IMR-90 (cell line): ENCODE measurements at regions not wholly inside any gene's neighbourhood (a gene's known extent, or its start where the extent isn't known, plus 50 kb on each side); places are given as distances from the start of the nearest gene placed in this dataset.

Experiments
- ATAC-seq: fragments of 200-7000 bp; cut with Tn5 transposase; 2 replicates; pipeline ENCODE4 v1.9.1; 2020; ENCODE audit warnings: low read depth, mild to moderate bottlenecking, moderate library complexity
- BruUV-seq: library from RNA; stranded (reverse); fragments of 400-500 nt; replicated peaks from 2 replicates; lab custom pipeline; 2021; lab: Mats Ljungman, UMichigan
- CTCF ChIA-PET: fragments of 300-600 bp; formaldehyde crosslinking; extraction: SDS; loops from one replicate; lab custom pipeline; 2021; ENCODE audit warnings: antibody characterized with exemption; lab: Yijun Ruan, JAX
- POLR2A ChIA-PET: fragments of 300-600 bp; sonication (Branson Sonifier 250); formaldehyde crosslinking; loops from one replicate; lab custom pipeline; 2022; ENCODE audit warnings: antibody characterized with exemption; ENCODE audit not compliant: unreplicated experiment; lab: Charles Lee
- DNase-seq: peaks from one replicate; pipeline ENCODE4 v3.0.0; 2013
- H2AFZ ChIP-seq: replicated peaks from 2 replicates; pipeline ENCODE3; 2013; ENCODE audit warnings: low read length, mild to moderate bottlenecking; ENCODE audit not compliant: poor library complexity
- H2AK5ac ChIP-seq: 2 replicates; pipeline ENCODE4 v1.6.1; 2013; ENCODE audit warnings: low read depth, low read length, inconsistent platforms
- H2AK9ac ChIP-seq: replicated peaks from 2 replicates; pipeline ENCODE3; 2013; ENCODE audit warnings: mild to moderate bottlenecking, low read depth, low read length, moderate library complexity; ENCODE audit not compliant: poor library complexity
- H2BK120ac ChIP-seq: 2 replicates; pipeline ENCODE4 v1.6.1; 2013; ENCODE audit warnings: low read depth, low read length, inconsistent platforms
- H2BK15ac ChIP-seq: 3 replicates; pipeline ENCODE4 v1.6.1; 2013; ENCODE audit warnings: low read depth, low read length, inconsistent platforms
- H2BK20ac ChIP-seq: 2 replicates; pipeline ENCODE4 v1.6.1; 2013; ENCODE audit warnings: low read depth, mild to moderate bottlenecking, inconsistent platforms, low read length, moderate library complexity
- H2BK5ac ChIP-seq: 2 replicates; pipeline ENCODE4 v1.6.1; 2013; ENCODE audit warnings: mild to moderate bottlenecking, low read depth, low read length, inconsistent platforms; ENCODE audit not compliant: poor library complexity, severe bottlenecking
- H3K14ac ChIP-seq: replicated peaks from 2 replicates; pipeline ENCODE4 v1.6.1; 2013; ENCODE audit warnings: low read depth, low read length, inconsistent platforms
- H3K18ac ChIP-seq: 2 replicates; pipeline ENCODE4 v1.6.1; 2013; ENCODE audit warnings: low read depth, low read length, control low read depth
- H3K23ac ChIP-seq: 2 replicates; pipeline ENCODE4 v1.6.1; 2013; ENCODE audit warnings: low read depth, low read length, inconsistent platforms
- H3K27ac ChIP-seq: 2 replicates; pipeline ENCODE4 v1.5.1; 2013; ENCODE audit warnings: mild to moderate bottlenecking, control low read depth, low read length; ENCODE audit not compliant: insufficient read depth
- H3K27me3 ChIP-seq: 2 replicates; pipeline ENCODE4 v1.6.1; 2013; ENCODE audit warnings: low read length; ENCODE audit not compliant: control insufficient read depth, insufficient read depth
- H3K36me3 ChIP-seq: 2 replicates; pipeline ENCODE4 v1.6.1; 2013; ENCODE audit warnings: low read length, mixed read lengths; ENCODE audit not compliant: control insufficient read depth, insufficient read depth
- H3K4ac ChIP-seq: 2 replicates; pipeline ENCODE4 v1.6.1; 2013; ENCODE audit warnings: low read depth, low read length, inconsistent platforms
- H3K4me1 ChIP-seq: 2 replicates; pipeline ENCODE4 v1.6.1; 2013; ENCODE audit warnings: low read length, mixed read lengths; ENCODE audit not compliant: control insufficient read depth, insufficient read depth
- H3K4me2 ChIP-seq: 2 replicates; pipeline ENCODE4 v1.6.1; 2013; ENCODE audit warnings: low read depth, mild to moderate bottlenecking, control low read depth, low read length, moderate library complexity
- H3K4me3 ChIP-seq: 2 replicates; pipeline ENCODE4 v1.5.1; 2013; ENCODE audit warnings: low read depth, mild to moderate bottlenecking, control low read depth, low read length, moderate library complexity; ENCODE audit not compliant: insufficient read depth
- H3K56ac ChIP-seq: 2 replicates; pipeline ENCODE4 v1.6.1; 2013; ENCODE audit warnings: low read length, inconsistent platforms; ENCODE audit not compliant: insufficient read depth; ENCODE audit errors: extremely low read depth
- H3K79me1 ChIP-seq, 2 experiments: 2 replicates each; pipeline ENCODE4 v1.6.1; 2013; ENCODE audit warnings: low read length in 2 of 2, inconsistent platforms in 1 of 2, low read depth in 1 of 2
- H3K9ac ChIP-seq: 2 replicates; pipeline ENCODE4 v1.6.1; 2013; ENCODE audit warnings: low read depth, low read length, control low read depth
- H3K9me1 ChIP-seq: 2 replicates; pipeline ENCODE4 v1.6.1; 2013; ENCODE audit warnings: low read length, inconsistent platforms; ENCODE audit not compliant: insufficient read depth
- H3K9me3 ChIP-seq: 2 replicates; pipeline ENCODE4 v1.6.1; 2013; ENCODE audit warnings: low read length; ENCODE audit not compliant: control insufficient read depth, insufficient read depth
- H4K20me1 ChIP-seq: 2 replicates; pipeline ENCODE4 v1.6.1; 2013; ENCODE audit warnings: low read length, inconsistent platforms; ENCODE audit not compliant: insufficient read depth
- H4K5ac ChIP-seq: 2 replicates; pipeline ENCODE4 v1.6.1; 2013; ENCODE audit warnings: mild to moderate bottlenecking, low read depth, low read length, control low read depth
- H4K8ac ChIP-seq, 2 experiments: 2 replicates each; pipeline ENCODE4 v1.6.1; 2013; ENCODE audit warnings: low read depth in 2 of 2, low read length in 2 of 2, control low read depth in 1 of 2, inconsistent platforms in 1 of 2
- H4K91ac ChIP-seq: 2 replicates; pipeline ENCODE4 v1.6.1; 2013; ENCODE audit warnings: low read depth, low read length, inconsistent platforms; ENCODE audit not compliant: insufficient read depth
- BHLHE40 ChIP-seq: fragments of 150-350 bp; IDR thresholded peaks from 2 replicates; pipeline ENCODE4 v1.6.1; 2016; ENCODE audit warnings: mild to moderate bottlenecking, low read depth, low read length
- CEBPB ChIP-seq: IDR thresholded peaks from 2 replicates; pipeline ENCODE4 v1.6.1; 2012; ENCODE audit warnings: low read depth, low read length, improper control_type of control experiment
- CHD1 ChIP-seq: IDR thresholded peaks from 2 replicates; pipeline ENCODE4 v1.6.1; 2012; ENCODE audit warnings: low read depth, low read length, improper control_type of control experiment
- CTCF ChIP-seq: conservative IDR thresholded peaks from 2 replicates; pipeline ENCODE4 v1.5.1; 2012; ENCODE audit warnings: mild to moderate bottlenecking, low read depth, low read length, improper control_type of control experiment
- ELK1 ChIP-seq: fragments of 150-350 bp; IDR thresholded peaks from 2 replicates; pipeline ENCODE4 v1.6.1; 2016; ENCODE audit warnings: low read depth, mild to moderate bottlenecking, low read length, moderate library complexity, borderline replicate concordance
- FOS ChIP-seq: fragments of 150-350 bp; IDR thresholded peaks from 2 replicates; pipeline ENCODE4 v1.6.1; 2016; ENCODE audit warnings: low read depth, low read length
- MAFK ChIP-seq: IDR thresholded peaks from 2 replicates; pipeline ENCODE4 v1.6.1; 2012; ENCODE audit warnings: low read depth, low read length, improper control_type of control experiment
- MAZ ChIP-seq: IDR thresholded peaks from 2 replicates; pipeline ENCODE4 v1.6.1; 2012; ENCODE audit warnings: low read depth, mild to moderate bottlenecking, low read length, improper control_type of control experiment, moderate library complexity, borderline replicate concordance
- MXI1 ChIP-seq: IDR thresholded peaks from 2 replicates; pipeline ENCODE4 v1.6.1; 2012; ENCODE audit warnings: low read depth, mild to moderate bottlenecking, low read length, moderate library complexity, borderline replicate concordance
- NFE2L2 ChIP-seq: fragments of 150-350 bp; IDR thresholded peaks from 2 replicates; pipeline ENCODE4 v1.6.1; 2016; ENCODE audit warnings: low read depth, mild to moderate bottlenecking, low read length
- POLR2A ChIP-seq: IDR thresholded peaks from 2 replicates; pipeline ENCODE4 v1.6.1; 2012; ENCODE audit warnings: mild to moderate bottlenecking, low read depth, low read length
- RAD21 ChIP-seq: IDR thresholded peaks from 2 replicates; pipeline ENCODE4 v1.6.1; 2012; ENCODE audit warnings: low read length, improper control_type of control experiment
- RCOR1 ChIP-seq: IDR thresholded peaks from 2 replicates; pipeline ENCODE4 v1.6.1; 2012; ENCODE audit warnings: mild to moderate bottlenecking, low read length, improper control_type of control experiment; ENCODE audit not compliant: insufficient replicate concordance
- RFX5 ChIP-seq: IDR thresholded peaks from 2 replicates; pipeline ENCODE4 v1.8.0; 2012; ENCODE audit warnings: low read depth, mild to moderate bottlenecking, low read length, moderate library complexity
- SMC3 ChIP-seq: fragments of 150-350 bp; IDR thresholded peaks from 2 replicates; pipeline ENCODE4 v1.6.1; 2016; ENCODE audit warnings: low read depth, mild to moderate bottlenecking, antibody characterized with exemption, low read length, moderate library complexity
- USF2 ChIP-seq: fragments of 150-350 bp; IDR thresholded peaks from 2 replicates; pipeline ENCODE4 v1.6.1; 2017; ENCODE audit warnings: mild to moderate bottlenecking, antibody characterized with exemption, low read length, low read depth
- WGBS, 2 experiments: methylation state at CpG; one replicate each; pipeline versions ENCODE4 v1.1.5 to v1.1.7; 2013; ENCODE audit warnings: missing lambda C conversion rate in 2 of 2; ENCODE audit not compliant: insufficient read length in 1 of 2; ENCODE audit errors: extremely low coverage in 2 of 2; 5-methylcytosine and 5-hydroxymethylcytosine counted together
- dilution Hi-C: fragments of 300-500 bp; cut with HindIII; formaldehyde crosslinking; loops from one replicate; pipeline ENCODE4 v1.14.3; 2018; ENCODE audit warnings: low sequenced_read_pairs; ENCODE audit not compliant: unreplicated experiment
- in situ Hi-C: fragments of 300-500 bp; cut with MboI; formaldehyde crosslinking; loops from 3 replicates; pipeline ENCODE4 v1.14.3; 2019; ENCODE audit warnings: low sequenced_read_pairs, inconsistent platforms, mixed read lengths
- intact Hi-C: fragments of 100-400 bp; cut with micrococcal nuclease; formaldehyde crosslinking; loops from 2 replicates; pipeline ENCODE4 v1.10.0; 2022

GRCh38 chr5:27267209-27267824 lies 228.9 kb upstream of the CDH9 start:
- no peak overlapping the region for H2BK15ac ChIP-seq
- H4K8ac ChIP-seq: no peak overlapping the region
- no peak overlapping the region for H4K91ac ChIP-seq
- ChIA-PET CTCF (no interaction called here), POLR2A (no interaction called here)
- in situ Hi-C loops: no loop called here
- H2AK5ac ChIP-seq: no peak overlapping the region
- H4K20me1 ChIP-seq: no peaks in the 10 kb centered on the region
- peaks cover 3% of the 10 kb centered on the region; the same call in 1 of the 2 replicates for H3K9me3 ChIP-seq
- intact Hi-C loops: no loop called here
- BruUV-seq: no TSS peak
- WGBS, 2 experiments: 80% methylated on average over 4 of the region's 27 CpGs; no CpG with 5 or more reads in 1 of the 2 experiments
- H3K36me3 ChIP-seq: no peaks in the 10 kb centered on the region
- H3K9ac ChIP-seq: no peak overlapping the region
- H2BK5ac ChIP-seq: no peak overlapping the region
- H3K27ac ChIP-seq: no peak overlapping the region
- H3K9me1 ChIP-seq: no peaks in the 10 kb centered on the region
- H3K27me3 ChIP-seq: no peaks in the 10 kb centered on the region
- ATAC-seq (no peak), DNase-seq (no peak)
- H4K5ac ChIP-seq: no peak overlapping the region
- dilution Hi-C loops: no loop called here
- no peaks in the 10 kb centered on the region for H3K79me1 ChIP-seq
- no peak for TF ChIP-seq CHD1
- TF ChIP-seq SMC3: no peak
- no peak for TF ChIP-seq BHLHE40
- TF ChIP-seq MAZ: no peak
- no peak for TF ChIP-seq RCOR1
- no peak for TF ChIP-seq POLR2A
- TF ChIP-seq RFX5: no peak
- no peak for TF ChIP-seq CTCF
- no peak for TF ChIP-seq FOS
- no peak for TF ChIP-seq USF2
- TF ChIP-seq NFE2L2: no peak
- no peak for TF ChIP-seq MAFK
- TF ChIP-seq MXI1: no peak
- no peak for TF ChIP-seq ELK1
- no peak for TF ChIP-seq CEBPB
- no peak for TF ChIP-seq RAD21
- H3K4me3 ChIP-seq: no peak overlapping the region
- no peak overlapping the region for H2AK9ac ChIP-seq
- H3K18ac ChIP-seq: no peak overlapping the region
- H3K56ac ChIP-seq: no peak overlapping the region
- H3K14ac ChIP-seq: no peak overlapping the region
- no peak overlapping the region for H2AFZ ChIP-seq
- H3K4ac ChIP-seq: no peak overlapping the region
- H3K23ac ChIP-seq: no peak overlapping the region
- no peak overlapping the region for H3K4me2 ChIP-seq
- H3K4me1 ChIP-seq: no peaks in the 10 kb centered on the region
- no peak overlapping the region for H2BK20ac ChIP-seq
- H2BK120ac ChIP-seq: no peak overlapping the region
